ENCODE measurements at regions not wholly inside any gene's neighbourhood (a gene's known extent, or its start where the extent isn't known, plus 50 kb on each side); places are given as distances from the start of the nearest gene placed in this dataset.

DNA sequence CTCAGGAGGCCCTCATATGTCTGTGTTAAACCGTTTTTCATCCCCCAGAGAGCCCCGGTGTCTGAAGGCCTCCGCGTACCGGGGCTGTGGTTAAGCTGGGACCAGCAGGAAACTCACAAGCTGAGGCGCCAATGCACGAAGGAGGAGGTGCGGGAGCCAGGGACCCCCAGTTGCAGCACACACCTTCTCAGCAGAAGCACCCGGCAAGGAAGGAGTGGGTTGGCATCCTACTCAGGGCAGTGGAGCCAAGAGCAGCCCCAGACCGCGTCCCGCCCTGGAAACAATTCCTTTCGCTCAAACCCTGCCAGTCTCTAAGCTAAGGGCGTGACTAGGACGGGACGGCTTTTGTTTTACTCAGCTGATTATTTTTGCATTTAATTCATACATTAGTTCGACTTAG lies 726.9 kb downstream of the BRD1 start:
- Histone ChIP-seq H3K9me2 (replicated peaks; ENCODE audit: insufficient read depth, low read length) (no peaks in the 10 kb centered on the region), H3K4me3 (ENCODE audit: low read length) (no peak overlapping the region), H3K27ac (ENCODE audit: low read length) (no peak overlapping the region), H4K20me1 (ENCODE audit: insufficient read depth, low read depth, low read length) (no peaks in the 10 kb centered on the region), H2AFZ (ENCODE audit: low read length) (no peak overlapping the region), H3K27me3 (ENCODE audit: low read length) (no peaks in the 10 kb centered on the region), H3K4me2 (ENCODE audit: low read depth, low read length, poor library complexity, severe bottlenecking) (no peak overlapping the region), H3K9ac (ENCODE audit: low read length) (no peak overlapping the region), H3K4me1 (ENCODE audit: low read length) (no peaks in the 10 kb centered on the region), H3K36me3 (ENCODE audit: insufficient read depth, low read length) (no peaks in the 10 kb centered on the region), H3K79me2 (ENCODE audit: low read length) (no peaks in the 10 kb centered on the region), H3K9me3 (ENCODE audit: low read length) (no peaks in the 10 kb centered on the region)
- DNase-seq: no peak

DNA sequence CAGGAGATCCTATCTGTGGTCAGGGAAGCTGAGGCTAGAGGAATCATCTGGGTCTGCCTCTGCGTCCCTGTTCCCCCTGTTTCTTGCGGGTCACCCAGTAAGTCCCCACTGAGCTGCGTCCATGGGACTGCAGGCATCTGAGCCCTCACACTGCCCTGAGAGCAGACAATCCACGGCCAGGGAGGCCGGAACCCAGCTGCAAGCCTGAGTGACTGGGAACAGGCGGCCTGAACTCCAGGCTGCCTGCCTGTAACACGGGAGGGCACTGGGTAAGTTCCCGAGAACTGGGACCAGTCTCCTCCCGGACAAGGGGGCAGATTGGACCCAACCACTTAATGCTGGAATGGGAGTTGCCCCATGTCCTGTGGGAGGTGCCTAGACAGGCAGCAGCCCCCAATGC lies 727.4 kb downstream of the BRD1 start:
- DNase-seq: no peak
- H3K4me3 ChIP-seq (ENCODE audit: low read length): no peak overlapping the region
- H3K9me3 ChIP-seq (ENCODE audit: low read length): no peaks in the 10 kb centered on the region
- H3K27me3 ChIP-seq (ENCODE audit: low read length): no peaks in the 10 kb centered on the region
- H3K36me3 ChIP-seq (ENCODE audit: insufficient read depth, low read length): no peaks in the 10 kb centered on the region
- H3K9ac ChIP-seq (ENCODE audit: low read length): no peak overlapping the region
- no peaks in the 10 kb centered on the region for H3K4me1 ChIP-seq (ENCODE audit: low read length)
- no peak overlapping the region for H3K4me2 ChIP-seq (ENCODE audit: low read depth, low read length, poor library complexity, severe bottlenecking)
- H4K20me1 ChIP-seq (ENCODE audit: insufficient read depth, low read depth, low read length): no peaks in the 10 kb centered on the region
- no peak overlapping the region for H2AFZ ChIP-seq (ENCODE audit: low read length)
- H3K9me2 ChIP-seq (replicated peaks; ENCODE audit: insufficient read depth, low read length): no peaks in the 10 kb centered on the region
- no peaks in the 10 kb centered on the region for H3K79me2 ChIP-seq (ENCODE audit: low read length)
- H3K27ac ChIP-seq (ENCODE audit: low read length): no peak overlapping the region

GRCh38 chr22:49099496-49100124 lies 728.1 kb downstream of the BRD1 start:
- Histone ChIP-seq H3K27me3 (ENCODE audit: low read length) (no peaks in the 10 kb centered on the region), H3K4me2 (ENCODE audit: low read depth, low read length, poor library complexity, severe bottlenecking) (no peak overlapping the region), H3K36me3 (ENCODE audit: insufficient read depth, low read length) (no peaks in the 10 kb centered on the region), H3K9ac (ENCODE audit: low read length) (no peak overlapping the region), H3K4me1 (ENCODE audit: low read length) (no peaks in the 10 kb centered on the region), H3K79me2 (ENCODE audit: low read length) (no peaks in the 10 kb centered on the region), H4K20me1 (ENCODE audit: insufficient read depth, low read depth, low read length) (no peaks in the 10 kb centered on the region), H2AFZ (ENCODE audit: low read length) (no peak overlapping the region), H3K4me3 (ENCODE audit: low read length) (no peak overlapping the region), H3K9me3 (ENCODE audit: low read length) (no peaks in the 10 kb centered on the region), H3K27ac (ENCODE audit: low read length) (no peak overlapping the region), H3K9me2 (replicated peaks; ENCODE audit: insufficient read depth, low read length) (no peaks in the 10 kb centered on the region)
- DNase-seq: no peak

DNA sequence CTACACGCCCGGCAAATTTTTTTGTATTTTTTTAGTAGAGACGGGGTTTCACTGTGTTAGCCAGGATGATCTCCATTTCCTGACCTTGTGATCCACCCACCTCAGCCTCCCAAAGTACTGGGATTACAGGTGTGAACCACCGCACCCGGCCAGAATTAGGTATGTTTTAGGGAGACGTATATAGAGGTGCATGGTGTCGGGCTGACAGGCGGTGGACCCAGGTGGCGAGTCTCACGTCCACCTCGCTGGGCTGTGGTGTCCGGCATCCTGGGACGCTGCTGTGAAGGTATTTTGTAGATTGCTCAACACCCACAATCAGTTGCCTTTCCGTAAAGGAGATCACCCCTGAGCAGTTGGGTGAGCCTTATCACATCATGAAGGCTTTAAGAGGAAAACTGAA lies 728.6 kb downstream of the BRD1 start:
- Histone ChIP-seq H3K27me3 (ENCODE audit: low read length) (no peaks in the 10 kb centered on the region), H3K36me3 (ENCODE audit: insufficient read depth, low read length) (no peaks in the 10 kb centered on the region), H3K4me2 (ENCODE audit: low read depth, low read length, poor library complexity, severe bottlenecking) (no peak overlapping the region), H3K27ac (ENCODE audit: low read length) (no peak overlapping the region), H3K9ac (ENCODE audit: low read length) (no peak overlapping the region), H3K79me2 (ENCODE audit: low read length) (no peaks in the 10 kb centered on the region), H3K4me1 (ENCODE audit: low read length) (no peaks in the 10 kb centered on the region), H3K9me2 (replicated peaks; ENCODE audit: insufficient read depth, low read length) (no peaks in the 10 kb centered on the region), H2AFZ (ENCODE audit: low read length) (no peak overlapping the region), H3K9me3 (ENCODE audit: low read length) (no peaks in the 10 kb centered on the region), H4K20me1 (ENCODE audit: insufficient read depth, low read depth, low read length) (no peaks in the 10 kb centered on the region), H3K4me3 (ENCODE audit: low read length) (no peak overlapping the region)
- no peak for DNase-seq

- no peaks in the 10 kb centered on the region for H3K36me3 ChIP-seq (ENCODE audit: insufficient read depth, low read length)
- H3K9ac ChIP-seq (ENCODE audit: low read length): no peak overlapping the region
- no peak overlapping the region for H2AFZ ChIP-seq (ENCODE audit: low read length)
- no peak overlapping the region for H3K4me2 ChIP-seq (ENCODE audit: low read depth, low read length, poor library complexity, severe bottlenecking)
- no peaks in the 10 kb centered on the region for H4K20me1 ChIP-seq (ENCODE audit: insufficient read depth, low read depth, low read length)
- no peak for DNase-seq
- no peaks in the 10 kb centered on the region for H3K9me3 ChIP-seq (ENCODE audit: low read length)
- H3K9me2 ChIP-seq (replicated peaks; ENCODE audit: insufficient read depth, low read length): no peaks in the 10 kb centered on the region
- no peak overlapping the region for H3K4me3 ChIP-seq (ENCODE audit: low read length)
- no peak overlapping the region for H3K27ac ChIP-seq (ENCODE audit: low read length)
- H3K79me2 ChIP-seq (ENCODE audit: low read length): no peaks in the 10 kb centered on the region
- no peaks in the 10 kb centered on the region for H3K27me3 ChIP-seq (ENCODE audit: low read length)
- H3K4me1 ChIP-seq (ENCODE audit: low read length): no peaks in the 10 kb centered on the region
Measured at GRCh38 chr22:49097966-49098365, 729.7 kb downstream of the BRD1 start.

DNA sequence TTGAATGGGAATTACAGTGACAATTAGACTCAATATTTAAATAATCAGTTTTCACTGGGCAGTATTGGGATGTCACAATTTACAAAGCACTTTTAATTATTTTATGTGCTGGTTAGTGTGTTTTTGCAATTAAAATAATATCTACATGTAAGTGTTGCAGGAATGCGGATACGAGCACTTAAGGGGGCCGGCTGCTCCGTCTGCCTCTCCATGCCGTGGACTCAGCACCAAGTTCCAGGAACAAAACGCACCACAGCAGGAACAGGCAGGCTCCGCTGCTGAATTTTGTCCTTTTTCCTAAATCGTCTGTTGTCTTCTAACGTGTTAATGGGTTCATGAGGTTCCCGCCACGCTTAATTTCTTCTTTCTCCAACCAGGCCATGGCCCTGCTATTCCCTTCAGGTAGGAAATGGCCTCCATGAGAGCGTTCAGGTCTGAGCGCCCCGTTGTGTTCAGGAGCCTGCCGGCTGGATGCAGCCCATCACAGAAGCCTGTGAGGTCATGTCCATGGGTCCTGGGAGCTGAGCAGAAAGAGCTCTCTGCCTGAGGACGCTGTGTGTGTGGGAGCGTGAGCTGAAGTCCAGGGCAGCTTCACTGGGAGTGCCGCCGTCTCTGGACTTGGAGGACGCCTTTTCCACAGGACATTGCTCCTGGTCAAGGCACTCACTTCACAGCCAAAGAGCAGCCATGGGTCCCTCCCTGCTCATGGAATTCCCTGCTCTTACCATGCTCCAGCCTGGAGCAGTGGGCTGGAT lies 730.3 kb downstream of the BRD1 start:
- Histone ChIP-seq H4K20me1 (ENCODE audit: insufficient read depth, low read depth, low read length) (no peaks in the 10 kb centered on the region), H3K9ac (ENCODE audit: low read length) (no peak overlapping the region), H3K36me3 (ENCODE audit: insufficient read depth, low read length) (no peaks in the 10 kb centered on the region), H3K4me3 (ENCODE audit: low read length) (no peak overlapping the region), H3K4me2 (ENCODE audit: low read depth, low read length, poor library complexity, severe bottlenecking) (no peak overlapping the region), H3K27ac (ENCODE audit: low read length) (no peak overlapping the region), H3K27me3 (ENCODE audit: low read length) (no peaks in the 10 kb centered on the region), H2AFZ (ENCODE audit: low read length) (no peak overlapping the region), H3K4me1 (ENCODE audit: low read length) (no peaks in the 10 kb centered on the region), H3K9me2 (replicated peaks; ENCODE audit: insufficient read depth, low read length) (no peaks in the 10 kb centered on the region), H3K9me3 (ENCODE audit: low read length) (no peaks in the 10 kb centered on the region), H3K79me2 (ENCODE audit: low read length) (no peaks in the 10 kb centered on the region)
- DNase-seq: no peak

GRCh38 chr22:49096476-49096875 lies 731.2 kb downstream of the BRD1 start:
- Histone ChIP-seq H3K27me3 (ENCODE audit: low read length) (no peaks in the 10 kb centered on the region), H3K4me1 (ENCODE audit: low read length) (no peaks in the 10 kb centered on the region), H3K27ac (ENCODE audit: low read length) (no peak overlapping the region), H3K4me3 (ENCODE audit: low read length) (no peak overlapping the region), H3K79me2 (ENCODE audit: low read length) (no peaks in the 10 kb centered on the region), H3K36me3 (ENCODE audit: insufficient read depth, low read length) (no peaks in the 10 kb centered on the region), H3K9me3 (ENCODE audit: low read length) (no peaks in the 10 kb centered on the region), H2AFZ (ENCODE audit: low read length) (no peak overlapping the region), H4K20me1 (ENCODE audit: insufficient read depth, low read depth, low read length) (no peaks in the 10 kb centered on the region), H3K9me2 (replicated peaks; ENCODE audit: insufficient read depth, low read length) (no peaks in the 10 kb centered on the region), H3K4me2 (ENCODE audit: low read depth, low read length, poor library complexity, severe bottlenecking) (no peak overlapping the region), H3K9ac (ENCODE audit: low read length) (no peak overlapping the region)
- DNase-seq: no peak

DNA sequence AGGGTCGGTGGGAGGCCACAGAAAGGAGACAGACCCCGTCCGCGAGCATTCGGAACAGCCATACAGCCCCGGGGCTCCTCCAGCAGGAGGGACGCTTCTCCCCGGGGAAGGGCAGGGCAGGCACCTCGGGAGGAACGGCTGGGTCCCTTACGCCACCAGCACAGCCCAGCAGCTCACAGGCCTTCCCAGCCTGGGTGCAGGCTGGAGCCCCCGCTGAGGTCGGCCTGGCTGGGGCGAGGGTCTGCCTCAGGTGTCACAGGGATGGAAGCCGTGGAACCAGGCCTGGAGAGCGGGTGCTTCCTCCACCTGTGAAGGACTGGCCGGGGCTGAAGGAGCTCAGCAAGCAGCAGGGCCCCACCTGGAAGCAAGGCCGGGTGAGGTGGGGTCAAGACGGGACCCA lies 732.3 kb downstream of the BRD1 start:
- H3K4me1 ChIP-seq (ENCODE audit: low read length): no peaks in the 10 kb centered on the region
- H4K20me1 ChIP-seq (ENCODE audit: insufficient read depth, low read depth, low read length): no peaks in the 10 kb centered on the region
- no peaks in the 10 kb centered on the region for H3K79me2 ChIP-seq (ENCODE audit: low read length)
- H3K27me3 ChIP-seq (ENCODE audit: low read length): no peaks in the 10 kb centered on the region
- H2AFZ ChIP-seq (ENCODE audit: low read length): no peak overlapping the region
- H3K9ac ChIP-seq (ENCODE audit: low read length): no peak overlapping the region
- no peaks in the 10 kb centered on the region for H3K36me3 ChIP-seq (ENCODE audit: insufficient read depth, low read length)
- no peak for DNase-seq
- H3K4me3 ChIP-seq (ENCODE audit: low read length): no peak overlapping the region
- no peak overlapping the region for H3K27ac ChIP-seq (ENCODE audit: low read length)
- H3K4me2 ChIP-seq (ENCODE audit: low read depth, low read length, poor library complexity, severe bottlenecking): no peak overlapping the region
- H3K9me2 ChIP-seq (replicated peaks; ENCODE audit: insufficient read depth, low read length): no peaks in the 10 kb centered on the region
- H3K9me3 ChIP-seq (ENCODE audit: low read length): no peaks in the 10 kb centered on the region

Measured in Karpas-422 (cell line).